ENCODE measurements at regions not wholly inside any gene's neighbourhood (a gene's known extent, or its start where the extent isn't known, plus 50 kb on each side); places are given as distances from the start of the nearest gene placed in this dataset.

DNA sequence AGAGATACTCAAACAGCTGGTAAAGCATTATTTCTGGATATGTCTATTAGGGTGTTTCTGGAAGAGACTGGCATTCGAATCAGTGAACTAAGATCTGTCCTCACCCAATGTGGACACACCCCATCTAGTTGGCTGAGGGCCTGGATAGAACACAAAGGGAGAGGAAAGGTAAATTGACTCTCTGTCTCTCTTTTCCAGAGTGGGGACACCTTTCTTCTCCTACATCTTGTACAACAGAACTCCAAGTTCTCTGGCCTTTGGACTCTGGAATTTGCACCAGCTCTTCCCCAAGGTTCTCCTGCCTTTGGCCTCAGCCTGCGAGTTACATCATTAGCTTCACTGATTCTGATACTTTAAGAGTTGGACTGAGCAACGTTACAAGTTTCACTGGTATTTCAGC is 1253.9 kb downstream of the SLC16A7 start:
- H3K23me2 ChIP-seq (ENCODE audit: low read depth, low read length), result no peaks in the 10 kb centered on the region
- no peak for TF ChIP-seq EGR1 (IDR thresholded peaks at IDR 0.05; ENCODE audit: borderline replicate concordance, low read depth, low read length)
- TF ChIP-seq CHD1 (IDR thresholded peaks at IDR 0.05; ENCODE audit: low read depth, low read length), result no peak
- no peak for TF ChIP-seq POLR2A (IDR thresholded peaks at IDR 0.05; ENCODE audit: control extremely low read depth in 1 of 2, low read depth in 2 of 2, low read length in 2 of 2)
- H2AFZ ChIP-seq (ENCODE audit: low read length), result no peak overlapping the region
- no peak overlapping the region for H4K8ac ChIP-seq (ENCODE audit: extremely low read depth, insufficient read depth, low read length)
- POLR2A ChIA-PET (ENCODE audit: partially characterized antibody), result no interaction called here
- H4K5ac ChIP-seq (ENCODE audit: insufficient read length, low read depth, low read length), result no peak overlapping the region
- H2BK12ac ChIP-seq (ENCODE audit: low read depth, low read length), result no peak overlapping the region
- H3K14ac ChIP-seq (ENCODE audit: insufficient read length), result no peak overlapping the region
- no peak overlapping the region for H2BK20ac ChIP-seq (ENCODE audit: low read length)
- WGBS, 2 experiments (ENCODE audit: extremely low coverage in 1 of 2, insufficient coverage in 1 of 2, insufficient read length in 1 of 2, insufficient replicate concordance in 2 of 2, low coverage in 1 of 2, low lambda C conversion rate in 2 of 2, missing lambda C conversion rate in 1 of 2), result 89% methylated on average over 3 of the region's 3 CpGs; no CpG with 5 or more reads in 1 of the 2 experiments
- no peak for FAIRE-seq
- CTCF ChIA-PET (ENCODE audit: partially characterized antibody), result interaction anchor here (0.5 kb wide), 1 partner anchor 404 kb away, joined by 5 read pairs; no protein-coding TSS in a partner anchor
- no peak overlapping the region for H3K56ac ChIP-seq (replicated peaks; ENCODE audit: insufficient read length, low read depth, low read length)
- no peak overlapping the region for H2AK5ac ChIP-seq (ENCODE audit: low read depth, low read length)
- no peaks in the 10 kb centered on the region for H3K27me3 ChIP-seq (replicated peaks in 1 of 4; ENCODE audit: control insufficient read depth in 3 of 4, extremely low read depth in 1 of 4, insufficient read depth in 3 of 4, low read length in 3 of 4)
- H3K36me3 ChIP-seq (ENCODE audit: control insufficient read depth in 2 of 4, insufficient read depth in 4 of 4, low read length in 3 of 4), result no peaks in the 10 kb centered on the region
- no peak overlapping the region for H4K91ac ChIP-seq (replicated peaks; ENCODE audit: insufficient read length, low read length)
- H2BK5ac ChIP-seq (ENCODE audit: low read depth, low read length), result no peak overlapping the region
- no peaks in the 10 kb centered on the region for H3K79me2 ChIP-seq (ENCODE audit: control insufficient read depth in 1 of 2, insufficient read depth in 2 of 2, low read length in 2 of 2)
- H3K9ac ChIP-seq (replicated peaks in 1 of 4; ENCODE audit: extremely low read depth in 1 of 4, low read depth in 3 of 4, low read length in 3 of 4), result no peak overlapping the region
- H2BK120ac ChIP-seq (replicated peaks; ENCODE audit: low read depth, low read length), result no peak overlapping the region
- H4K20me1 ChIP-seq (replicated peaks in 1 of 2; ENCODE audit: control insufficient read depth in 1 of 2, insufficient read depth in 2 of 2, low read length in 2 of 2), result no peaks in the 10 kb centered on the region
- H3K79me1 ChIP-seq (ENCODE audit: low read depth, low read length), result no peaks in the 10 kb centered on the region
- no peak overlapping the region for H3K18ac ChIP-seq (ENCODE audit: extremely low read depth, low read length)
- H2BK15ac ChIP-seq (ENCODE audit: low read length), result no peak overlapping the region
- no peak overlapping the region for H3K23ac ChIP-seq (ENCODE audit: insufficient read length)
- no peaks in the 10 kb centered on the region for H3K9me3 ChIP-seq (ENCODE audit: insufficient read depth in 2 of 2, low read depth in 1 of 2, low read length in 1 of 2)
- no peak overlapping the region for H3K4ac ChIP-seq (replicated peaks; ENCODE audit: insufficient read length, low read depth, low read length)
- H3K27ac ChIP-seq (ENCODE audit: low read depth, low read length), result no peak overlapping the region
- H3K4me2 ChIP-seq (ENCODE audit: insufficient read depth in 1 of 2, low read depth in 2 of 2, low read length in 2 of 2), result no peak overlapping the region
- no peak for DNase-seq (ENCODE audit: low read depth in 1 of 2, low spot score in 2 of 2)
- no peak overlapping the region for H3K4me3 ChIP-seq (ENCODE audit: extremely low read depth in 1 of 4, insufficient read depth in 2 of 4, low read depth in 3 of 4, low read length in 4 of 4)
- no peaks in the 10 kb centered on the region for H3K4me1 ChIP-seq (replicated peaks in 1 of 4; ENCODE audit: control insufficient read depth in 3 of 4, insufficient read depth in 4 of 4, low read length in 3 of 4)
